ENCODE measurements at regions not wholly inside any gene's neighbourhood (a gene's known extent, or its start where the extent isn't known, plus 50 kb on each side); places are given as distances from the start of the nearest gene placed in this dataset.

DNA sequence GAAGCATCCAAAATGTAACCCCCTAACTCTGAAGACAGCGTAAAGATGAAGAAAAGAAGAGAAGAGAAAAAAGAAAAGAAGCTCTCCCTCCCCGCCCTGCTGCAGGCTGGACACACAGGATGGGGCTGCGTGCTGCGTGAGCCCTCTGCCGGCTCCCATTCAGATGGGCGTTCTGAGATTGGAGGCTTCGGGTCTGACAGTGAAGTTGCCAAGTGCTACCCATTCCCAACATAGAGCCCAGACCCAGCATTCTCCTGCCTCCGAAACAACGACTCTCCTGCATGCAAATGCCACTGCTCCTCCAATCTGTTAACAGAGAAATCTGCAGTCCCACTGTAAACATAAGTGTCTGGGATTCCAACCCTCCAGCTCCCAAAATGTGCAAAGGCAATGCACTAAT lies 234.9 kb downstream of the BCL11A start:
- TF ChIP-seq ZNF565 (CRISPR knock-in tag; conservative IDR thresholded peaks at IDR 0.05; ENCODE audit: low read depth) = no peak
- TF ChIP-seq ZC3H10 (CRISPR knock-in tag; IDR thresholded peaks at IDR 0.05) = no peak
- no peak for TF ChIP-seq GLIS3 (CRISPR knock-in tag; IDR thresholded peaks at IDR 0.05)
- TF ChIP-seq TCF4 (CRISPR knock-in tag; IDR thresholded peaks at IDR 0.05; ENCODE audit: borderline replicate concordance) = no peak
- no peak for TF ChIP-seq TOX (CRISPR knock-in tag; IDR thresholded peaks at IDR 0.05; ENCODE audit: borderline replicate concordance)
- TF ChIP-seq OSR1 (CRISPR knock-in tag; IDR thresholded peaks at IDR 0.05) = no peak
- no peak for TF ChIP-seq SNAI2 (CRISPR knock-in tag; IDR thresholded peaks at IDR 0.05)
- TF ChIP-seq CSDC2 (CRISPR knock-in tag; IDR thresholded peaks at IDR 0.05) = no peak
- no peak for TF ChIP-seq ESRRG (CRISPR knock-in tag; IDR thresholded peaks at IDR 0.05)
- TF ChIP-seq PATZ1 (CRISPR knock-in tag; IDR thresholded peaks at IDR 0.05; ENCODE audit: borderline replicate concordance) = no peak
- TF ChIP-seq PPARA (CRISPR knock-in tag; IDR thresholded peaks at IDR 0.05; ENCODE audit: borderline replicate concordance) = no peak
- TF ChIP-seq, protein P1, sequence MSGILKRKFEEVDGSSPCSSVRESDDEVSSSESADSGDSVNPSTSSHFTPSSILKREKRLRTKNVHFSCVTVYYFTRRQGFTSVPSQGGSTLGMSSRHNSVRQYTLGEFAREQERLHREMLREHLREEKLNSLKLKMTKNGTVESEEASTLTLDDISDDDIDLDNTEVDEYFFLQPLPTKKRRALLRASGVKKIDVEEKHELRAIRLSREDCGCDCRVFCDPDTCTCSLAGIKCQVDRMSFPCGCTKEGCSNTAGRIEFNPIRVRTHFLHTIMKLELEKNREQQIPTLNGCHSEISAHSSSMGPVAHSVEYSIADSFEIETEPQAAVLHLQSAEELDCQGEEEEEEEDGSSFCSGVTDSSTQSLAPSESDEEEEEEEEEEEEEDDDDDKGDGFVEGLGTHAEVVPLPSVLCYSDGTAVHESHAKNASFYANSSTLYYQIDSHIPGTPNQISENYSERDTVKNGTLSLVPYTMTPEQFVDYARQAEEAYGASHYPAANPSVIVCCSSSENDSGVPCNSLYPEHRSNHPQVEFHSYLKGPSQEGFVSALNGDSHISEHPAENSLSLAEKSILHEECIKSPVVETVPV (CRISPR knock-in tag; IDR thresholded peaks at IDR 0.05) = no peak
- no peak for TF ChIP-seq RARB (CRISPR knock-in tag; IDR thresholded peaks at IDR 0.05)
- TF ChIP-seq ZFP3 (CRISPR knock-in tag; IDR thresholded peaks at IDR 0.05) = no peak
- TF ChIP-seq ARNTL (CRISPR knock-in tag; IDR thresholded peaks at IDR 0.05; ENCODE audit: borderline replicate concordance, low read depth) = no peak
- TF ChIP-seq POU6F1 (CRISPR knock-in tag; IDR thresholded peaks at IDR 0.05; ENCODE audit: borderline replicate concordance, low read depth) = no peak
- TF ChIP-seq BACH2 (CRISPR knock-in tag; IDR thresholded peaks at IDR 0.05; ENCODE audit: borderline replicate concordance) = no peak
- no peak for TF ChIP-seq ISL1 (CRISPR knock-in tag; IDR thresholded peaks at IDR 0.05)
- TF ChIP-seq, protein P2, sequence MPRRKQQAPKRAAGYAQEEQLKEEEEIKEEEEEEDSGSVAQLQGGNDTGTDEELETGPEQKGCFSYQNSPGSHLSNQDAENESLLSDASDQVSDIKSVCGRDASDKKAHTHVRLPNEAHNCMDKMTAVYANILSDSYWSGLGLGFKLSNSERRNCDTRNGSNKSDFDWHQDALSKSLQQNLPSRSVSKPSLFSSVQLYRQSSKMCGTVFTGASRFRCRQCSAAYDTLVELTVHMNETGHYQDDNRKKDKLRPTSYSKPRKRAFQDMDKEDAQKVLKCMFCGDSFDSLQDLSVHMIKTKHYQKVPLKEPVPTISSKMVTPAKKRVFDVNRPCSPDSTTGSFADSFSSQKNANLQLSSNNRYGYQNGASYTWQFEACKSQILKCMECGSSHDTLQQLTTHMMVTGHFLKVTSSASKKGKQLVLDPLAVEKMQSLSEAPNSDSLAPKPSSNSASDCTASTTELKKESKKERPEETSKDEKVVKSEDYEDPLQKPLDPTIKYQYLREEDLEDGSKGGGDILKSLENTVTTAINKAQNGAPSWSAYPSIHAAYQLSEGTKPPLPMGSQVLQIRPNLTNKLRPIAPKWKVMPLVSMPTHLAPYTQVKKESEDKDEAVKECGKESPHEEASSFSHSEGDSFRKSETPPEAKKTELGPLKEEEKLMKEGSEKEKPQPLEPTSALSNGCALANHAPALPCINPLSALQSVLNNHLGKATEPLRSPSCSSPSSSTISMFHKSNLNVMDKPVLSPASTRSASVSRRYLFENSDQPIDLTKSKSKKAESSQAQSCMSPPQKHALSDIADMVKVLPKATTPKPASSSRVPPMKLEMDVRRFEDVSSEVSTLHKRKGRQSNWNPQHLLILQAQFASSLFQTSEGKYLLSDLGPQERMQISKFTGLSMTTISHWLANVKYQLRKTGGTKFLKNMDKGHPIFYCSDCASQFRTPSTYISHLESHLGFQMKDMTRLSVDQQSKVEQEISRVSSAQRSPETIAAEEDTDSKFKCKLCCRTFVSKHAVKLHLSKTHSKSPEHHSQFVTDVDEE (CRISPR knock-in tag; IDR thresholded peaks at IDR 0.05) = no peak
- TF ChIP-seq ZNF8 (CRISPR knock-in tag; IDR thresholded peaks at IDR 0.05) = no peak
- no peak for ATAC-seq

GRCh38 chr2:60317844-60318243 lies 235.6 kb downstream of the BCL11A start:
- TF ChIP-seq, protein P1 (CRISPR knock-in tag; IDR thresholded peaks at IDR 0.05) = no peak
- TF ChIP-seq PATZ1 (CRISPR knock-in tag; IDR thresholded peaks at IDR 0.05; ENCODE audit: borderline replicate concordance) (no peak), TCF4 (CRISPR knock-in tag; IDR thresholded peaks at IDR 0.05; ENCODE audit: borderline replicate concordance) (no peak), SNAI2 (CRISPR knock-in tag; IDR thresholded peaks at IDR 0.05) (no peak), PPARA (CRISPR knock-in tag; IDR thresholded peaks at IDR 0.05; ENCODE audit: borderline replicate concordance) (no peak), ZC3H10 (CRISPR knock-in tag; IDR thresholded peaks at IDR 0.05) (no peak), ISL1 (CRISPR knock-in tag; IDR thresholded peaks at IDR 0.05) (no peak)
- ATAC-seq = no peak
